ENCODE measurements at regions not wholly inside any gene's neighbourhood (a gene's known extent, or its start where the extent isn't known, plus 50 kb on each side); places are given as distances from the start of the nearest gene placed in this dataset.

- dilution Hi-C loops (cut with MboI; ENCODE audit: extremely low pct_ligation_motif_present, low sequenced_read_pairs): no loop called here
- H3K36me3 ChIP-seq (ENCODE audit: control insufficient read depth in 2 of 2, extremely low read depth in 1 of 2, insufficient read depth in 2 of 2, low read length in 2 of 2): no peaks in the 10 kb centered on the region
- H3K4me3 ChIP-seq (ENCODE audit: control insufficient read depth in 2 of 3, extremely low read depth in 1 of 3, insufficient read depth in 2 of 3, low read depth in 1 of 3, low read length in 3 of 3): no peak overlapping the region
- no peak overlapping the region for H3K27ac ChIP-seq (ENCODE audit: control insufficient read depth, insufficient read depth, low read length)
- H3K4me2 ChIP-seq (ENCODE audit: control insufficient read depth, extremely low read depth, insufficient read depth, low read depth, low read length): no peak overlapping the region
- DNase-seq (ENCODE audit: low read depth, low spot score) (no peak), FAIRE-seq (peak; percentile 29)
- no peaks in the 10 kb centered on the region for H3K27me3 ChIP-seq (ENCODE audit: control insufficient read depth, extremely low read depth, insufficient read depth, low read length)
- no peak overlapping the region for H3K9ac ChIP-seq (ENCODE audit: control insufficient read depth, extremely low read depth, insufficient read depth, low read length)
- H3K4me1 ChIP-seq (ENCODE audit: control insufficient read depth, extremely low read depth, insufficient read depth, low read length): peaks cover 4% of the 10 kb centered on the region
- no peak for TF ChIP-seq EZH2 (IDR thresholded peaks at IDR 0.05; ENCODE audit: low read length)
- TF ChIP-seq, protein P1, sequence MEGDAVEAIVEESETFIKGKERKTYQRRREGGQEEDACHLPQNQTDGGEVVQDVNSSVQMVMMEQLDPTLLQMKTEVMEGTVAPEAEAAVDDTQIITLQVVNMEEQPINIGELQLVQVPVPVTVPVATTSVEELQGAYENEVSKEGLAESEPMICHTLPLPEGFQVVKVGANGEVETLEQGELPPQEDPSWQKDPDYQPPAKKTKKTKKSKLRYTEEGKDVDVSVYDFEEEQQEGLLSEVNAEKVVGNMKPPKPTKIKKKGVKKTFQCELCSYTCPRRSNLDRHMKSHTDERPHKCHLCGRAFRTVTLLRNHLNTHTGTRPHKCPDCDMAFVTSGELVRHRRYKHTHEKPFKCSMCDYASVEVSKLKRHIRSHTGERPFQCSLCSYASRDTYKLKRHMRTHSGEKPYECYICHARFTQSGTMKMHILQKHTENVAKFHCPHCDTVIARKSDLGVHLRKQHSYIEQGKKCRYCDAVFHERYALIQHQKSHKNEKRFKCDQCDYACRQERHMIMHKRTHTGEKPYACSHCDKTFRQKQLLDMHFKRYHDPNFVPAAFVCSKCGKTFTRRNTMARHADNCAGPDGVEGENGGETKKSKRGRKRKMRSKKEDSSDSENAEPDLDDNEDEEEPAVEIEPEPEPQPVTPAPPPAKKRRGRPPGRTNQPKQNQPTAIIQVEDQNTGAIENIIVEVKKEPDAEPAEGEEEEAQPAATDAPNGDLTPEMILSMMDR (optimal IDR thresholded peaks at IDR 0.05 in 1 of 3, IDR thresholded peaks at IDR 0.05 in 1 of 3, conservative IDR thresholded peaks at IDR 0.05 in 1 of 3; ENCODE audit: extremely low read depth in 1 of 3, insufficient read depth in 2 of 3, low read length in 3 of 3): no peak
- H2AFZ ChIP-seq (ENCODE audit: control insufficient read depth, low read length): no peak overlapping the region
- no peaks in the 10 kb centered on the region for H3K9me1 ChIP-seq (ENCODE audit: control insufficient read depth, extremely low read depth, insufficient read depth, low read length)
- no peaks in the 10 kb centered on the region for H4K20me1 ChIP-seq (ENCODE audit: control insufficient read depth, extremely low read depth, insufficient read depth, low read length)
- no peaks in the 10 kb centered on the region for H3K79me2 ChIP-seq (ENCODE audit: control insufficient read depth, insufficient read depth, low read length)
- no peaks in the 10 kb centered on the region for H3K9me3 ChIP-seq (ENCODE audit: control insufficient read depth, low read depth, low read length)
These were observed 91.5 kb upstream of the VAV3 start for GRCh38 chr1:108056436-108056990.

DNA sequence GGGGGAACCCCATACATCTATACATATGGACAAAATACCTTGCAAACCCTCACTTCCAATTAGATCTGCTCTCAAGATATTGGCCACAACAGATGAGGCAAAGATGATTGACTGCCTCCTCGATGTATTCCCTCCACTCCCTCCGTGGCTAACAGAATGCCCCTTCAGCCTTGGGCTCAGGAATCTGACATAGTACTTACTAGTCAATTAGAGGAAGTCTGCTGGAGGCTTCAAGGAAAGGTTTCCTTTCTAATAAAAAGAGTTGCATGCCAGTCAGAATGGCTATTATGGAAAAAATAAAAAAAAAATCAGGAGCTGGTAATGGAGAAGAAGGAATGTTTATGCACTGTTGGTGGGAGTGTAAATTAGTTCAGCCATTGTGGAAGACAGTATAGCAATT, 90.4 kb upstream of the VAV3 start:
- Histone ChIP-seq H3K27me3 (ENCODE audit: control insufficient read depth, extremely low read depth, insufficient read depth, low read length) (no peaks in the 10 kb centered on the region), H3K9me1 (ENCODE audit: control insufficient read depth, extremely low read depth, insufficient read depth, low read length) (no peaks in the 10 kb centered on the region), H3K27ac (ENCODE audit: control insufficient read depth, insufficient read depth, low read length) (no peak overlapping the region), H3K9me3 (ENCODE audit: control insufficient read depth, low read depth, low read length) (no peaks in the 10 kb centered on the region), H3K4me3 (ENCODE audit: control insufficient read depth in 2 of 3, extremely low read depth in 1 of 3, insufficient read depth in 2 of 3, low read depth in 1 of 3, low read length in 3 of 3) (no peak overlapping the region), H3K4me2 (ENCODE audit: control insufficient read depth, extremely low read depth, insufficient read depth, low read depth, low read length) (no peak overlapping the region), H3K4me1 (ENCODE audit: control insufficient read depth, extremely low read depth, insufficient read depth, low read length) (peaks cover 5% of the 10 kb centered on the region), H3K36me3 (ENCODE audit: control insufficient read depth in 2 of 2, extremely low read depth in 1 of 2, insufficient read depth in 2 of 2, low read length in 2 of 2) (no peaks in the 10 kb centered on the region), H2AFZ (ENCODE audit: control insufficient read depth, low read length) (no peak overlapping the region), H4K20me1 (ENCODE audit: control insufficient read depth, extremely low read depth, insufficient read depth, low read length) (no peaks in the 10 kb centered on the region), H3K9ac (ENCODE audit: control insufficient read depth, extremely low read depth, insufficient read depth, low read length) (no peak overlapping the region), H3K79me2 (ENCODE audit: control insufficient read depth, insufficient read depth, low read length) (no peaks in the 10 kb centered on the region)
- no peak for TF ChIP-seq EZH2 (IDR thresholded peaks at IDR 0.05; ENCODE audit: low read length)
- TF ChIP-seq, protein P1 (optimal IDR thresholded peaks at IDR 0.05 in 1 of 3, IDR thresholded peaks at IDR 0.05 in 1 of 3, conservative IDR thresholded peaks at IDR 0.05 in 1 of 3; ENCODE audit: extremely low read depth in 1 of 3, insufficient read depth in 2 of 3, low read length in 3 of 3): no peak
- no peak for DNase-seq (ENCODE audit: low read depth, low spot score)
- dilution Hi-C loops (cut with MboI; ENCODE audit: extremely low pct_ligation_motif_present, low sequenced_read_pairs): no loop called here
- no peak for FAIRE-seq

All from keratinocyte (primary cell).